HG02571 (cell line): ENCODE measurements at regions not wholly inside any gene's neighbourhood (a gene's known extent, or its start where the extent isn't known, plus 50 kb on each side); places are given as distances from the start of the nearest gene placed in this dataset.

Experiments
- ATAC-seq: cut with Tn5 transposase; IDR thresholded peaks from one replicate; pipeline ENCODE4 v1.9.1; 2021; ENCODE audit warnings: mild to moderate bottlenecking, moderate library complexity; ENCODE audit not compliant: unreplicated experiment

- no peak for ATAC-seq
Measured at GRCh38 chr12:91610561-91610960, 427.9 kb upstream of the DCN start.

DNA sequence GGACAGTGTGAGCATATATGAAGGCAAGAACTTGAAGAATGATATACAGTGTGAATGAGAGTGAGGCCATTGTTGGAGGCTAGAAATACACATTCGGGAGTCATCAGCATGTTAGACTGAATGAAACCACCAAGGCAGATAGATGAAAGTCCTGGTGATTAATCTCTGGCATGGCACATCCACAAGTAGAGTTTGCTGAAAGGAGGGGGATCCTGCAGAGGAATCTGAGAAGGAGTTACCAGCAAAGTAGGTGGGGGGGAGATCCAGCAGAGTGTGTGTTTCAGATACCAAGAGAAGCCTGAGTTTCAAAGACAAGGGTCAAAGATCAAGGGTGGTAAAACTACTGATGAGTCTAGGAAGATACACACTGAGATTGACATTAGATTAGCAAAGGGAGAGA is 426.7 kb upstream of the DCN start:
- no peak for ATAC-seq

DNA sequence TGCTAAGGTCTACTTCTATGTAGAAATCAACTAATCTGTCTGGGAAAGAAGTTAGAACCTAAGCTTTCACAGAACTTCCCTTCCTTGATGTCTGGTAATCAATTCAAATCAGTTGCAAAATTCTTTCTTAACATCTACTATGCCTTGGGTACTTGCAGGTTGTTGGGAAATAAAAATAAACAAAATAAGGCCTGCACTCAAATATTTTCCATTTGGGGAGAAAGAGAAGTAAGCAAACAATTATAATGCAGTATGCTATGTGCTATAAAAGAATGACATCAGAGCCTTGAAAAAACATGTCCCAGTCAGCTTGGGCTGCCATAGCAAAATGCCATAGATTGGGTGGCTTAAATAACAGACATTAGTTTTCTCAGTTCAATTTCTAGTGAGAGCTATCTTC is 425.9 kb upstream of the DCN start:
- ATAC-seq = no peak

GRCh38 chr12:91606662-91607377 is 424.2 kb upstream of the DCN start:
- no peak for ATAC-seq

- no peak for ATAC-seq
Measured at GRCh38 chr12:91604897-91605296, 422.3 kb upstream of the DCN start.

- ATAC-seq = no peak
Measured at GRCh38 chr12:91603060-91603459, 420.4 kb upstream of the DCN start.

- no peak for ATAC-seq
Measured at GRCh38 chr12:91601054-91601453, 418.4 kb upstream of the DCN start.

DNA sequence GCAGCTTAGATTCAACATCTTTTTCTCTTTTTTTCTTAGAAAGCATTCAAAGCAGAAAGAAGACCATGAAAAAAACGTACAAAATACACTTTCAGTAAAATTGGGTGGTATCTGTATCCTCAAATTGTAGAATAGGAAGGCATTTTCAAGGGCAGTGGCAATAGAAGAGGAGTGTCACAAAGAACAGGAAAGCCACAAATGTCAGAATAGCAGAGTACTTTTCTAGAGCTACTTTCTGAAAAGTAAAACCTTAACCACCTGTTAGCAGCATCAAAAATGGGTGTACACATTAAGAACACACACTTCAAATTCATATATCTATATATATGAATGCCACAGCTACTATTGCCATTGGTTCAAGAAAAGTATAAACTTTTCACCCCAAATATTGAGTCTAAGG is 412.1 kb upstream of the DCN start:
- no peak for ATAC-seq

DNA sequence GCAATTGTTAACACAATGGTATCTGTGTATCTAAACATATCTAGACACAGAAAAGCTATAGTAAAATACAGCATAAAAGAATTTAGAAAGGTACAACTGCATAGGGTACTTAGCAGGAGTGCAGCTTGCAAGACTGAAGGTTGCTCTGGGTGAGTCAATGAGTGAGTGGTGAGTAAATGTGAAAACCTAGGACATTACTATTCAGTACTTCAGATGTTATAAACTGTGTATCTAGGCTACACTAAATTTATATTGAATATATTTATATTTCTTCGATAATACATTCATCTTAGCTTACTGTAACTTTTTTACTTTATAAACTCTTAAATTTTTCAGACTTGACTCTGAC is 409.0 kb upstream of the DCN start:
- ATAC-seq = no peak

GRCh38 chr12:91590966-91591638 is 408.5 kb upstream of the DCN start:
- ATAC-seq = no peak

DNA sequence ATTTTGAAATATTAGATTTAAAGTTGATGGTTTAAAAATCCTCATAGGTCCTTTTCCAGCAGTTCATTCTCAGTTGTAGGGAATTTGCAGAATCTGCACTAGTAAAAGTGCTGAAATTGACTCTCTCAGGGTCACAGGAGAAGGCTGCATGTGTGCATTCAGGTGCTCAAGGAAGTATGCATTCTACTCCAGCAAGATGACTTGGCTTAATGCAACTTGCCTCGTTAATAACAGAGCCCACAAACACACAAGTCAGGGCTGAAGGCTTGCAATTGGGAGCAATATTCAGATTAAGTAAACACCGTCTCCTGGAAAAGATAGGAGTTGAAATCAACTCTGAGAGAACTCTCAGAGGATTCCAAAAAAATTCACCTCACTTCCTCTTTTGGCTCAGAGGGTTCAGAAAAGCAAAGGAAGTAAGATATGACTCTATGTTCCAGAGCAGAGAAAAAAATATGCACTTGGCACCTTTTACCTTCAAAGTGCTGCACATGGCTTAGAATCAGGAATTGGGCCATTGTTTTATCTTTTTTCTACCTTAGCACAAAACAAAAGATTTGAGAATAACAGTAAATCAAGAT is 406.3 kb upstream of the DCN start:
- ATAC-seq = no peak

DNA sequence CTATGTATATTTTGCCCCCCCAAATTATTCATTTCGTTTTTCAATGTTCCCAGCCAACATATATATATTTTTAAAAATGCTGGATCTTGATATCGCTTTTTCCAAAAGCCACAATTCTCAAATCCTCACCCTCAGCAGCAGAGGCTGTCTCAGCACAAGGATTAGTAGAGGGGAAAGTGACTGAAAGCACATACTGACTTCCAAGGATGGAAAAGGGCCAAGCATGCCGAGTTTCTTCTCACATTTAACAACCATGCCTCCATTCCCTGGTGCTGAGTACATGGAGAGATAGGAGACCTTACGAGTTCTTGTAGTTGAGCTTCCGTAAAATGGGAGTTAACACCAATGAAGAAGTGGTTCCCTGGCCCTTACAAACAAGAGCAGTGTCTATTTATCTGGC is 403.4 kb upstream of the DCN start:
- ATAC-seq = no peak

DNA sequence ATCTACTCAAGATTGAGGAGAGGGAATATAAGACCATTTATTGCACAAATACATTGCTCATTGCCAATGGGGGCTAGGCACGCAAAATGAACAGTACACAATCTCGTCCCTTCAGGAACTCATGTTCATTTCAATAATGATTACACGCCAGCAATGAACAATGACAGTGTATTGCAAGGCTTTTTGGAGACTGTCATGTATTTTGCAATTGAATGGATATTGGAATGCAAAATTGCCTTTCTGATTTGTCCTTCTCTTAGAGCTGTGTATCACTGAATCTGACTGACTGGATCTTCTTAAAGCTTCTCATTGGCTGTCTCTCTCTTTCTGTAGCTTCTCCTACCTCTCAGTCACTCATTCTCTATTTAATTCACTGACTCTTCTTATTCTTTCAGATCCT is 400.2 kb upstream of the DCN start:
- no peak for ATAC-seq

GRCh38 chr12:91579516-91580263 is 397.1 kb upstream of the DCN start:
- ATAC-seq = no peak

DNA sequence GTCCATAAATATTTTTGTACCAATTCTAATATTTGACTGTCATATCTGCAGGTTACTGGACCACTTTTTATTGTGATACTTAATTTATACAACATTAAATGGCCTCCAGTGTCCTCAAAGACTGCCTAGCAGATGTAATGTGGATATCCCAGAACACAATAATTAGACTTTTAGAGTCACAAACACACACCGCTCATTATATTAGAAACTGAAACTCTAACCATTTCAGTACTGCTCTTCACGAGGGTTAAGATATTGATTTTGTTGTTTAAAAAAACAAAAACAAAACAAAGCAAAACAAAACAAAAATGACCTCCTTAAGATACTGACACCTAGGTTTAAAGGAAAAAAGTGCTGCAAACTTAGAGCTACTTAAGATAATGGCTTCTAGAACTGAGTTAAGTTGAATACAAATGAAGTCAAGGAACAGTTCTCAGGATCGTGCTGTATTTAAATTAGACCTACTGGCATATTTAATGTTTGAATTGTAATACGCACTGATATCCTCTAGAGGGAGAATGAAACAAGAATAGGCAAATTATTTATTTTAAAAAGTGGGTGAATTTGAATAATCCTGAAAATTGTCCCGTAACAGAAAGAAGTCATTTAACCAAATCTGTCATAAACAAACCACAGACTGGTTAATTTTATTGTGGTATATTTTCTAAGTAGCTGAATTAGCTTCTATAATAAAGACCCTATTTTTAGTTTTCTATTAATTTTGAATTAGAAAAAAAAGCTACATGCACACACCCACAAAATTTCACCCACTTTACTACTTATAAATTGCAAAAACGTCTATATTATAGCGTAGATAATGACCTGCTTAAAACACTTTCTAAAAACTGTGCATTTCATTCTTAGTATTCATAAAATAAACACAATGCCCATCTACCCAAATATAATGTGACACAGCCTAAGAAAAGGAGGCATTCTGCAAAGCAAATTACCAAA is 395.2 kb upstream of the DCN start:
- ATAC-seq = no peak

DNA sequence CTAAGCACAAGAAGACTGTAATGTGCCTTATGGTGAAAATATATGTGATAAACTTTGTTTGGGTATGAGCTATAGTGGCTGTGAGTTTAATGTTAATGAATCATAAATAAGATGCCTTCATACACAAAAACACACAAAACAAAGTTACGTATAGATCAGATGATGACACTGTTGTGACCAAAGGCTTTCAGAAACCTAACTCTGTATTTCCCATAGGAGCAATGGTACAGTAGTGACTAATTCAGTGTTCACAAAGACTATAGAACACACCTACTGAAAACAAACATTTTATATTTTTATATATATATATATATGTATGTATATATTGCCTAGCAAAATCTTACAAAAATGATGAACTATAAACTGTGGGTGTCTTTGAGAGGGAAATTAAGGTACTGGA is 393.8 kb upstream of the DCN start:
- ATAC-seq = no peak

DNA sequence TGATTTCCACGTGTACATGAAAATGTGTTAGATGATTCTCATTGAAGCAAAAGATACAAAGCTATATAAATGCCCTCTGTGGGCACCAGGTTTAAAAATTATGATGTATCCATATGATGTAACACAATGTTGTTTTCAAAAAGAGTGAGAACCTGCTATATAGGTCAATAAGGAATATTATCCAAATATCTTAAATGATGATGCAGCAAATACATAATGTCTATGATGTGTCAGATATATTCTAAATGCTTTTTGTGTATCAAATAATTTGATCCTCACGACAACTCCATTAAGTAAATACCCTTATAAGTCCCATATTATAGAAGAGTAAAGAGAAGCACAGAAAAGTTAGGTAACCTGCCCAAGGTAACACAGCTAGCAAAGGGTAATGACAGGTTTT is 393.0 kb upstream of the DCN start:
- no peak for ATAC-seq

DNA sequence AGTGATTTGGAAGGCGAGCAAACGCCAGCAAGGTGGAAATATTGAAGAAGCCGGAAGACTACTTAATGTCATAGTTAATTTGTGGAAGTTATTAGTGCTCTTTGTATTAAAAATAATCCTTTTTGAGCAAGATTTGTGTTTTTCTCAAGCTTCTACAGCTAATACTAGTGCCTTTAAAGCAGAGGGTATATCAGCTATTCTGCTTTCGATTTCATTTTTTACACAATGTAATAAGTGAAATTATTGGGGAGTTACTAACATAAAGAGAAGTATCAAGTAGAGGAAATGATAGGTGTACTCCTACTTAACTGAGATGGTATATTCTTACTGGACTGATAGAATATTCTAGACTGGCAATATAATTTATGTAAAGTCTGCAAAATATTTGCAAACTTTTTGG is 392.4 kb upstream of the DCN start:
- no peak for ATAC-seq

- no peak for ATAC-seq
Measured at GRCh38 chr12:91574391-91574790, 391.8 kb upstream of the DCN start.

DNA sequence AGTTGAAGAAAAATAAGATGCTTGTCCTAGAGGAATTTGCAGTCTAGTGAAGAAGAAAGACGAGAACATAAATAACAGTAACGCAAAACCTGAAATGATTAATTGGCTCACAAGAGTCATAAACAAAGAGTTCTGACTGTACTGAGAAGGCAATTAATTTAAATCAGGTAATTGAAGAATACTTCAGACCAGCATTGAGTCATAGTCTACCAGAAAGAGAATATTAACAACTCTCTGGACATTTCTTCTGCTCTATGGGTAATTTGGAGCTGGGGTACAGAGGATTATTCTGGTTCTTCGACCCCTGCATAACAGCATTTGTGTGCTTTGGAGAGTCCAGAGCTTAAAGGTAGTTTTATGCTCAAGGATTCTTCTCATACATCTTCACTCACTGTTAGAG is 390.3 kb upstream of the DCN start:
- no peak for ATAC-seq

GRCh38 chr12:91567100-91567485 is 384.5 kb upstream of the DCN start:
- no peak for ATAC-seq
